Tibial nerve (tissue), 4 donors: ENCODE measurements at regions not wholly inside any gene's neighbourhood (a gene's known extent, or its start where the extent isn't known, plus 50 kb on each side); places are given as distances from the start of the nearest gene placed in this dataset.

Experiments
- DNase-seq, 2 donors: peaks; one replicate each; pipeline ENCODE4 v3.0.0-alpha.2; 2019; ENCODE audit warnings: low spot score in 2 of 2
- H3K27ac ChIP-seq, 4 donors: fragments of 200-600 bp; sonication (generic) in 3 of 4; one replicate each; pipeline ENCODE4 v1.5.1; 2017 to 2019; ENCODE audit warnings: mild to moderate bottlenecking in 1 of 4
- H3K27me3 ChIP-seq, 2 donors: fragments of 200-600 bp; sonication (generic) in 1 of 2; one replicate each; pipeline versions ENCODE4 v1.5.1 to v1.6.0; 2017 to 2019
- H3K36me3 ChIP-seq, 3 donors: fragments of 200-600 bp; sonication (generic); one replicate each; pipeline ENCODE4 v1.5.1; 2018 to 2019
- H3K4me1 ChIP-seq, 4 donors: fragments of 200-600 bp; sonication (generic) in 3 of 4; one replicate each; pipeline ENCODE4 v1.5.1; 2017 to 2019
- H3K4me3 ChIP-seq, 4 donors: fragments of 200-600 bp; sonication (generic) in 3 of 4; one replicate each; pipeline ENCODE4 v1.5.1; 2017 to 2019; ENCODE audit warnings: mild to moderate bottlenecking in 1 of 4, moderate library complexity in 1 of 4
- H3K9me3 ChIP-seq, 4 donors: fragments of 200-600 bp; sonication (generic) in 3 of 4; one replicate each; pipeline ENCODE4 v1.5.1; 2017 to 2019
- CTCF ChIP-seq, 5 experiments: fragments of 200-600 bp in 3 of 5; fragments of 450-650 bp in 2 of 5; sonication (generic) in 3 of 5; IDR thresholded peaks; one replicate each; pipeline ENCODE4 v1.5.1; 2016 to 2019; ENCODE audit warnings: antibody characterized with exemption in 5 of 5, mild to moderate bottlenecking in 3 of 5, moderate library complexity in 2 of 5
- EP300 ChIP-seq, 2 donors: sonication (generic); formaldehyde crosslinking; IDR thresholded peaks; one replicate each; pipeline ENCODE4 v1.6.1; 2017; ENCODE audit warnings: antibody characterized with exemption in 2 of 2, mild to moderate bottlenecking in 1 of 2
- POLR2A ChIP-seq, 2 donors: fragments of 450-650 bp; IDR thresholded peaks; one replicate each; pipeline ENCODE4 v1.6.1; 2017; ENCODE audit warnings: antibody characterized with exemption in 2 of 2, mild to moderate bottlenecking in 2 of 2, moderate library complexity in 2 of 2
- WGBS, 2 donors: methylation state at CpG; one replicate each; pipeline ENCODE4 v1.1.5; 2018; 5-methylcytosine and 5-hydroxymethylcytosine counted together

GRCh38 chr1:42096554-42096953 lies 56.7 kb upstream of the GUCA2B start:
- Histone ChIP-seq H3K27me3 (no peaks in the 10 kb centered on the region), H3K9me3 (no peaks in the 10 kb centered on the region), H3K27ac (no peak overlapping the region), H3K4me3 (no peak overlapping the region), H3K36me3 (no peaks in the 10 kb centered on the region), H3K4me1 (no peaks in the 10 kb centered on the region)
- no peak for TF ChIP-seq EP300 (IDR thresholded peaks at IDR 0.05)
- no peak for DNase-seq
- 64 to 77% methylated on average over 1 of the region's 1 CpG for WGBS, 2 donors

GRCh38 chr1:42089246-42089645 lies 64.0 kb upstream of the GUCA2B start:
- TF ChIP-seq POLR2A (IDR thresholded peaks at IDR 0.05) = no peak
- TF ChIP-seq CTCF (IDR thresholded peaks at IDR 0.05) = no peak
- no peak for TF ChIP-seq EP300 (IDR thresholded peaks at IDR 0.05)
- no peak for DNase-seq
- Histone ChIP-seq H3K27me3 (no peaks in the 10 kb centered on the region), H3K36me3 (no peaks in the 10 kb centered on the region), H3K4me3 (no peak overlapping the region), H3K27ac (no peak overlapping the region), H3K4me1 (no peaks in the 10 kb centered on the region), H3K9me3 (peaks cover 0 to 23% (median 5%) of the 10 kb centered on the region in 4 donors)
- 88 to 90% methylated on average over 2 of the region's 2 CpGs for WGBS, 2 donors

- Histone ChIP-seq H3K4me3 (no peak overlapping the region), H3K27me3 (no peaks in the 10 kb centered on the region), H3K27ac (no peak overlapping the region), H3K4me1 (no peaks in the 10 kb centered on the region), H3K36me3 (no peaks in the 10 kb centered on the region), H3K9me3 (peaks cover 0 to 23% (median 5%) of the 10 kb centered on the region in 4 donors)
- TF ChIP-seq POLR2A (IDR thresholded peaks at IDR 0.05) (no peak), CTCF (IDR thresholded peaks at IDR 0.05) (no peak), EP300 (IDR thresholded peaks at IDR 0.05) (no peak)
- no peak for DNase-seq
These were observed 67.1 kb upstream of the GUCA2B start for GRCh38 chr1:42086146-42086545.

- Histone ChIP-seq H3K9me3 (peaks cover 0 to 27% (median 5%) of the 10 kb centered on the region in 4 donors), H3K4me1 (no peaks in the 10 kb centered on the region), H3K27ac (no peak overlapping the region), H3K27me3 (no peaks in the 10 kb centered on the region), H3K36me3 (no peaks in the 10 kb centered on the region), H3K4me3 (no peak overlapping the region)
- DNase-seq = no peak
- TF ChIP-seq CTCF (IDR thresholded peaks at IDR 0.05) (no peak), EP300 (IDR thresholded peaks at IDR 0.05) (no peak), POLR2A (IDR thresholded peaks at IDR 0.05) (no peak)
- WGBS, 2 donors = 18 to 24% methylated on average over 1 of the region's 1 CpG
These were observed 67.6 kb upstream of the GUCA2B start for GRCh38 chr1:42085596-42085995.

- TF ChIP-seq EP300 (IDR thresholded peaks at IDR 0.05) (no peak), POLR2A (IDR thresholded peaks at IDR 0.05) (no peak), CTCF (IDR thresholded peaks at IDR 0.05) (no peak)
- no peak overlapping the region for H3K27ac ChIP-seq
- no peak overlapping the region for H3K4me3 ChIP-seq
- no peaks in the 10 kb centered on the region for H3K36me3 ChIP-seq
- H3K27me3 ChIP-seq = no peaks in the 10 kb centered on the region
- no peak for DNase-seq
- peaks cover 0 to 24% (median 0%) of the 10 kb centered on the region in 4 donors for H3K9me3 ChIP-seq
- WGBS, 2 donors = 79 to 93% methylated on average over 2 of the region's 2 CpGs
- no peaks in the 10 kb centered on the region for H3K4me1 ChIP-seq
These were observed 71.7 kb upstream of the GUCA2B start for GRCh38 chr1:42081475-42081874.

- Histone ChIP-seq H3K36me3 (no peaks in the 10 kb centered on the region), H3K27me3 (no peaks in the 10 kb centered on the region), H3K4me1 (no peaks in the 10 kb centered on the region), H3K9me3 (peaks cover 0 to 23% (median 0%) of the 10 kb centered on the region in 4 donors), H3K4me3 (no peak overlapping the region), H3K27ac (no peak overlapping the region)
- 80 to 87% methylated on average over 2 of the region's 2 CpGs for WGBS, 2 donors
- no peak for DNase-seq
- no peak for TF ChIP-seq EP300 (IDR thresholded peaks at IDR 0.05)
- TF ChIP-seq CTCF (IDR thresholded peaks at IDR 0.05) = no peak
- TF ChIP-seq POLR2A (IDR thresholded peaks at IDR 0.05) = no peak
These were observed 78.0 kb upstream of the GUCA2B start for GRCh38 chr1:42075179-42075578.
